8988T (cell line): ENCODE measurements at regions not wholly inside any gene's neighbourhood (a gene's known extent, or its start where the extent isn't known, plus 50 kb on each side); places are given as distances from the start of the nearest gene placed in this dataset.

Experiments
- DNase-seq: peaks from one replicate; pipeline ENCODE4 v3.0.0; 2011

- no peak for DNase-seq
Measured at GRCh38 chr1:30191154-30191702, 532.2 kb downstream of the MATN1 start.

- DNase-seq, result no peak
Measured at GRCh38 chr1:30190511-30191153, 532.8 kb downstream of the MATN1 start.

DNA sequence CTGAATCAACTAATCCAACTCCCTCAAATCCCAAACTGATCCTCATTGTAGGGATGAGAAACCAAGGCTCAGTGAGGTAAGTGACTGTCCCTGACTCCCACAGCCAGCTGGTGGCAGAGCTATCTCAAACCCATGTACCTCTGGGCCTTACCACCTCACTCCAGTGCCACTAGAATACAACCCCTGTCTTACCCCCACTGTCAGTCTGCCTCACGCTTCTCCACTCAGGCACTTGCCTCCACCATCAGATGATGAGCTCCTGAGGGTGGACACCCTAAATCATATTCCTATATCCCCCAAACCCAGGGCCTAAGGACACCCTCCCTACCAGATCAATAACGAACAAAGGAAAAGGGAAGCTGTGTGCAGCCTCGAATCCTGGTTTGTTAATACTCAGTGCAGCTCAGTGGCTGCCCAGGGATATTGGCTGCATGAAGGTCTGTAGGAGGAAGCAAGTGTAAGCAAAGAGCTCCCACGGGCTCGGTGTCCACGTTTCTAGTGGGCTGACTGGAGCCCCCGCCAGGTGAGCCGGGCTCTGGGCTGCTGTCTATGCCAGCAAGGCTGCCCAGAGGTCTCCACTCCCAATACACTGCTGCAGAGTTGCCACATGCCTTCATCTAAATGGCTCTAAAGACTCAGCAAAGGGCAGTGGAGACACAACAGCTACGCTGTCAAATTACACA is 533.4 kb downstream of the MATN1 start:
- DNase-seq, result no peak

GRCh38 chr1:30188999-30189398 is 534.4 kb downstream of the MATN1 start:
- no peak for DNase-seq

DNA sequence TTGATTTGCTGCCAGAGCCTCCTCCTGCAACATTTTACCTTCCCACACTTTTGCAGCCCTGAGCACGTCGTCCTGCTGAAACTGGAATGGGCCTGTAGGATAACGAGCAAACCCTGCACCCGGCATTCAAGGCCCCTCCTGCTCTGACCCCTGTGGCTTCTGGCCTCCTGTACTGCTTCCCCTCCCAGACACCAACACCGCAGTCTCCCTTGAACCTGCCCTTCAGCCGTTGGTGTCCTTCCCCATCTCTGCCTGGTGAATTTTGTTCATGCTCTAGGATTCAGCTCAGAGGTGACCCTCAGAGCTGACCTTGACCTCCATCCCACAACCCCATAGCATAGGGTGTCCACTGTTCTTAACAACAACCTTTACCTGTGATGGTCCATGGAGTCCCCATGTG is 535.1 kb downstream of the MATN1 start:
- no peak for DNase-seq

DNA sequence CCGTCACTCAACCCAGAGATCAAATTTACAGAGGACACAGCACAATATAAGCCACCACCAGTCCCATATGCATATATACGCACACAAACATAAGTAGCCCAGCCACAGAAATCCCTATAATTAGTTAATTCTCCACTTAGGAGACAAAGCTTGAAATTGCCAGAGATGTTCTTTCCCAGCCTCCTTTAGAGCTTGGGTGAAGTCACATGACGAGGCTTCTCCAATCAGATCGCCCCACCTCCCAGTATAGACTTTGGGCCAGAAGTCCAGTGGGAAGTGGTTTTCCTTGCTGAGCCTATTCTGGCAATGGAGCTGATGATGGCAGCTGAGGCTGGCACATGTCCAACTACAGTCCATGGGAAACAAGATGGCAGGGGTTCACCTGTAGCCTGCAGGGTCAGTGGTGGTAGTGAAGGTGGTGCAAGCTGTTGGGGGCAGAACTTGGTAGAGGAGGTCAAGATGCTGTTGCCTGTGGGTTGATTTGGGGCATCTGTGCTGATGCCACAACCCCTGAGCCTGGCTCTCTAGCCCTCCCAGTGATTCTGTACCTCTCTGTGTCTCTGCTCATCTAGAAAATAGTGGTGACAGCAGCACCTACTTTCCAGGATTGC is 535.9 kb downstream of the MATN1 start:
- DNase-seq, result no peak

GRCh38 chr1:30186586-30186985 is 536.8 kb downstream of the MATN1 start:
- no peak for DNase-seq

- no peak for DNase-seq
Measured at GRCh38 chr1:30185809-30186208, 537.6 kb downstream of the MATN1 start.

GRCh38 chr1:30185313-30185712 is 538.1 kb downstream of the MATN1 start:
- DNase-seq, result no peak

DNA sequence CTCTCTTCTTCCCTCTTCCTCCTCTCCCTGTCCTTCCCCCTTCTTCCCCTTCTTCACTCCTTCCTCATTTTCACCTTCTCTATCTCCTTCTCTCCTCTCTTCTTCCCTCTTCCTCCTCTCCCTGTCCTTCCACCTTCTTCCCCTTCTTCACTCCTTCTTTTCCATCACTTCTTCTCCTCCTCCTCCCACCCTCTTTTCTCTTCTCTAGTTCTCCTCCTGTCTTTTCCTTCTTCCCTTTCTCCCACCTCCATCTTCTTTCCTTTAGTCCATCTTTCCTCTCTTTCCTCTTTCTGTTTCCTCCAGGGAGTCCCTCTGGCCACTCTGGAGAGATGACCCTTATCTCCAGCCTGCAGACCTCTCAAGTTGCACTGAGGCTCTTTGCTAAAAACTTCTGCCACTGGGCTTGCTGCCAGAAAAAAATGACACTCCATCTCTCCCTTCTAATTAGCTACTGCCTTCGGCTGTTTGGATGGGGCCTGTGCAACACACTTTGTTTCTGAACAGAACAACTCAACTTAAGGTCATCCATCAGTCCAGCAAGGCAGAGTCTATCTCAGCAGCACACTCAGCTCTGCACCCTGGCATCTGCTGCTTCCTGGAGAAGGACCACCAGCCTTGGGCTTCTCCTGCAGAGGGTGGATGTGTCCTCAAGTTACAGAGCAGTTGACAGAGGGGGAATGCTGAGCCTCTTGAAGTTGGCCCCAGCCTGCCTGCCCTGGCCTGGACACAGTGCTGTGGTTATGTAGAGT is 538.8 kb downstream of the MATN1 start:
- no peak for DNase-seq

DNA sequence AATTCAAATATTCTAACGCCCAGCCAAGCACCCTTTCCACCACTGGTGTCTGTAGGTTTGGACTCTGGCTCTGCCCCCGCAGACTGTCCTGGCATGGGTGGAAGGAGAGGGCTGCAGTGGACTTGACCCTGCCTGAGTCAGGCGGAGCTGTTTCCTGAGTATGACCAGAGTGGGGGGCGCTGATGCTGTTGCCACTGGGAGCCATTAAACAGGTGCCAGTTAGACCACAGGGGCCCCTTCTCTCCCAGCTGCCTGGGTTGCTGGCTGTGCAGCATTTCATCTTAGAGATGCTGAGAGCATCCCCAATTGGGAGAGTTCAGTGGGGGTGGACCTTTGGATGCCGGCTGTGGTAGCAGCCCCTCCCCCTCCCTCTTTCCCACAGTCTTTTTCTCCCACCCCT is 539.5 kb downstream of the MATN1 start:
- no peak for DNase-seq

DNA sequence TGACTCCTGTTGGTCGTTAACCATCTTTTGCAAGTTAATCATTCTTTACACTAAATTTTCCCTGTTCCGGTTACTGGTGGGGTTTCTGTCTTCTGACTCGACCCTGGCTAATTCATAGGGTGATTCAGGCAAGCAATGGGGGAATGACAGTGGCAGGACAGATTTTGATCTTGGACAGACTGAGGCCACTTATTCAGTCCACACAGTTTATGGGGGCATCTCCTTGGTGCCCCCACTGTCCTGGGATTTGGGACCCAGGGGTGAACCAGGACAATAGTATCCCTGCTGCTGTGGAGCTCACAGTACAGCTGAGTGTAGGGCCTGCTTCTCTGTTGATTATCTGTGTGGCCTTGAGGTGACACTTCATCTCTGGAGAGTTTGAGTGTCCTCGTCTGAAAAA is 540.4 kb downstream of the MATN1 start:
- DNase-seq, result no peak

- no peak for DNase-seq
Measured at GRCh38 chr1:30179942-30180543, 543.3 kb downstream of the MATN1 start.

DNA sequence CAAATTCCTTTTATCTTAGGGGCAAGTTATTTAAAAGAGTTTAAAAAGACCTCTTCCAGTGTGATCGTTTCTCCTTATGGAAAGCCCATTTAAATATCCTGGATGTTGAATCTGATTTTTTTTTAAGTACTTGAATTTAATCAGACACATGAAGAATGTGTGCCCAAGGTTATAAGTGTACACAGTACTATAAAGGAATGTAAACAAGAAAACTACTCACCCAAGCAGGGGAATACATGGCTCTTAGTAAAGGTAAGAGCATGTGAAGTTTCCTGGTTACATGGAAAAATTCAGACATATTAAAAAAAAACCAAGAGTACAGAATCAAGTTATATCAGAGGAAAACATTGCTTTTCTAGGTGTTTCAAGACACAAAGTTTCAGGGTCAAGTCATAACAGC is 546.9 kb downstream of the MATN1 start:
- no peak for DNase-seq

DNA sequence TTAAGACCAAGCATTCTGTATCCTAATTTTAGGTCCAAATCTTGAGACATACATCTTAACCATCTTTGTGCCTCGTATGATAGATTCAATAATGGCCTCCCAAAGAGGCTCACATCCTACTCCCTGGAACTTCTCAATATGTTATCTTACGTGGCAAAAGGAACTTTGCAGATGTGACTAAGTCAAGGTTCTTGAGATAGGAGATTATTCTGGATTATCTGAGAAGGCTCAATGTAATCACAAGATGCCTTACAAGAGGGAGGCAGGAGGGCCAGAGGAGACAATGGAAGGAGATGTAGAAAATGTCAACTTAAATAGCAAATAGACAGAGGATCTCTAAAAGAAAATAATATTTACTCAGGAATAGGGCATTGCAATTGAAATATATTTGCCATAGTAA is 548.9 kb downstream of the MATN1 start:
- no peak for DNase-seq

DNA sequence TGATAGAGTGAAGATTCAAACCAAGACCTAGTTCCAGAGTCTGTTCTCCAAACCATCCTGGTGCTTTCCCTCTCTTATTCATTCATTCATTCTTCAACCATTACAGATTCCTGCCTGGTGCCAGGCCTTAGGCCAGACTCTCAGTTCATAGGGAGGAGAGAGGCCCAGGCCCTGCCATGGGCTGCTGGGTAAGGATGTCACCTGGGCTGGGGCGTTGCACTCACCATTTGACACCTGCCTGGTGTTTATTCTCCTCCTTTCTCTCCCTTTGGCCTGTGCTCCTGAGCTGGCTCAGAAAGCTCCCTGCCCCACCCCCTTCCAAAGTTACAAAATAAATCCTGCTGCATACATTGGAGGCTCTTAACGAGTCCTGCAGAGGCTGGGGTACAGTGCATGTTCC is 549.8 kb downstream of the MATN1 start:
- DNase-seq, result no peak

- no peak for DNase-seq
Measured at GRCh38 chr1:30172757-30173156, 550.6 kb downstream of the MATN1 start.

- no peak for DNase-seq
Measured at GRCh38 chr1:30172299-30172694, 551.1 kb downstream of the MATN1 start.

DNA sequence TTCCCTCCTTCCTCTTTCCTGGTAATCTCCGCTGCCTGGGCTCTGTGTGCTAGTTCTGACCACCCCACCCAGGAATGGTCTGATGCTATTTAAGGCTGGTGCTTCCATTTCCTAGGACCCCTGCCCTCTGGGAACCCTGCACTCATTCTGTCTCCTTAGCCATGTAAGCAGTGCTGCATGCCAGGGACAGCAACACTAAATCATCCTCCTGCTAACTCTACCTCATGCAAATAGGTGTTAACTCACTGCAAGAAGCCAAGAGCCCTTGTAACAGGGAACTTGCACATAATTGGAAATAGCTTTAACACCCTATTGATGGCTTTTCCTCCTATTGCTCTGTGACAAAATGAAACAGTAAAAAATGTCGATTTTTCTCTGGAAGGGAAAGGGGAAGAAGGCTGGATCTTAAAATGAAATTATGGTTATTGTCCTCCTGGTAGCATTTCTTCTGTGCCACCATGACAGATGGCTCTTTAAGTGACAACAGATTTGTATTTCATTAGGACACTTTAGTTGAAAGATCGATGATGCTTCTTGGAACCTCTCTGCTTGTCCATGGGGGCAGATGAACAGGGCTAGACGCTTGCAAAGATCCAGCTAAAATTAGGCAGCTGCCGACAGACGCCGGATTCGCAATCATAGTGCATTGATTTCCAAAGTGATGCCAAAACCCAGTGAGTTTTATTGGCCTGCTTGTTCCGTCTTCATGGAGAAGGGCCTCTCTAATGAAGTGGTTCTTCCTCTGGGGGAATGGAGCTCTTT is 551.7 kb downstream of the MATN1 start:
- no peak for DNase-seq

DNA sequence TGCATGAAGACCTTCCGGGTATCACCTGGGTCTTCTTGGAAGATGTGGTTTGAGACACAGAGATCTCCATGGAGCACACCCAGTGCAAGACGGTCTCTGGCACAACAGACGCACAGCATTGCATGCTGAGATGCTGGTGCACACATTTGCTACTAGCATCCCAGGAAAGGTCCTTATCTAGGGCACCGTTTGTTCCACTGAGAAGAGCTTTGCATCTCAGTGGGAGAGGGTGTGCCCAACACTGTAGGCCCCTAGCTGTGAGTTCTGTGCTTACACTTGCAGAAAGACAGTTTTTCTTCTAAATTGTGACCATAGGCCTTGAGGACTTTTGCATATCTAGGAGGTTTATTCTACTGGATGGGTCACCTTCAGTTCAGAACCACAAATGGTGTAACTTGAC is 554.1 kb downstream of the MATN1 start:
- no peak for DNase-seq

GRCh38 chr1:30166174-30166573 is 557.2 kb downstream of the MATN1 start:
- DNase-seq, result no peak

DNA sequence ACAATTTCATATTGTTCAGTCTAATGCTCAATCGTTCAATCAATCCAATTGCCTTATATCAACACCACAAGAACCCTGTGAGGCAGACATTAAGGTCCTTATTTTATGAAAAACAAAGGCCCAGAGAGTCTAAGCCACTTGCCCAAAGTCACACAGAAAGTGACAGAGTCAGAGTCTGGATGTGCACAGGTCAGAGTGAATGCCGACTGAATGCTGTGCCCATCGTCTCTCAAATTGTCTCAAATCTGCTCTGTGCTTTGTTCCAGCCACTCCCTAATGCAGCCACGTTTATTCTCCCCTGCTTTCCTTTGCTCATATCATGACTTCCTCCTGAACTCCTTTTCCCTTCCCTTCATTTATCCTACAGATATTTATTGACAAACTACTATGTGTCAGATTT is 558.3 kb downstream of the MATN1 start:
- DNase-seq, result no peak
